WTC11 (cell line): ENCODE measurements at regions not wholly inside any gene's neighbourhood (a gene's known extent, or its start where the extent isn't known, plus 50 kb on each side); places are given as distances from the start of the nearest gene placed in this dataset.

Experiments
- CTCF ChIP-seq: fragments of 200-600 bp; IDR thresholded peaks from 2 replicates; pipeline ENCODE4 v1.8.0; 2022; ENCODE audit warnings: antibody characterized with exemption
- E2F1 ChIP-seq: sonication (generic); formaldehyde crosslinking; IDR thresholded peaks from 2 replicates; pipeline ENCODE4 v1.8.0; 2022; ENCODE audit warnings: mild to moderate bottlenecking, missing genetic modification reagents
- ESRRA ChIP-seq: sonication (generic); formaldehyde crosslinking; IDR thresholded peaks from 2 replicates; pipeline ENCODE4 v1.8.1; 2022; ENCODE audit warnings: mild to moderate bottlenecking, missing genetic modification reagents, borderline replicate concordance
- FOXK1 ChIP-seq: sonication (generic); formaldehyde crosslinking; IDR thresholded peaks from 2 replicates; pipeline ENCODE4 v1.8.0; 2022; ENCODE audit warnings: mild to moderate bottlenecking, moderate library complexity, missing genetic modification reagents
- IRF2 ChIP-seq: sonication (generic); formaldehyde crosslinking; IDR thresholded peaks from 2 replicates; pipeline ENCODE4 v1.8.0; 2022; ENCODE audit warnings: low read depth, missing genetic modification reagents, borderline replicate concordance
- NFE2L1 ChIP-seq: sonication (generic); formaldehyde crosslinking; IDR thresholded peaks from 2 replicates; pipeline ENCODE4 v1.8.1; 2023; ENCODE audit warnings: missing genetic modification reagents
- NR1H2 ChIP-seq: sonication (generic); formaldehyde crosslinking; IDR thresholded peaks from 2 replicates; pipeline ENCODE4 v1.9.0; 2021; ENCODE audit warnings: mild to moderate bottlenecking, moderate library complexity, missing genetic modification reagents
- PREB ChIP-seq: sonication (generic); formaldehyde crosslinking; IDR thresholded peaks from 2 replicates; pipeline ENCODE4 v1.8.1; 2022; ENCODE audit warnings: mild to moderate bottlenecking, missing genetic modification reagents, moderate library complexity, borderline replicate concordance
- SMAD4 ChIP-seq: sonication (generic); formaldehyde crosslinking; IDR thresholded peaks from 2 replicates; pipeline ENCODE4 v1.8.0; 2022; ENCODE audit warnings: mild to moderate bottlenecking, missing genetic modification reagents
- SP1 ChIP-seq: sonication (generic); formaldehyde crosslinking; conservative IDR thresholded peaks from 2 replicates; pipeline ENCODE4 v1.8.1; 2022; ENCODE audit warnings: missing genetic modification reagents
- ZNF532 ChIP-seq: fragments of 250-450 bp; sonication (Bioruptor Pico); IDR thresholded peaks from 2 replicates; pipeline ENCODE4 v1.9.0; 2021; ENCODE audit warnings: mild to moderate bottlenecking, borderline replicate concordance
- TF ChIP-seq, protein P1 (sequence below): sonication (generic); formaldehyde crosslinking; IDR thresholded peaks from 2 replicates; pipeline ENCODE4 v1.8.0; 2022; ENCODE audit warnings: mild to moderate bottlenecking, missing genetic modification reagents
- TF ChIP-seq, protein P2 (sequence below): sonication (generic); formaldehyde crosslinking; conservative IDR thresholded peaks from 2 replicates; pipeline ENCODE4 v1.8.1; 2022; ENCODE audit warnings: mild to moderate bottlenecking, missing genetic modification reagents

DNA sequence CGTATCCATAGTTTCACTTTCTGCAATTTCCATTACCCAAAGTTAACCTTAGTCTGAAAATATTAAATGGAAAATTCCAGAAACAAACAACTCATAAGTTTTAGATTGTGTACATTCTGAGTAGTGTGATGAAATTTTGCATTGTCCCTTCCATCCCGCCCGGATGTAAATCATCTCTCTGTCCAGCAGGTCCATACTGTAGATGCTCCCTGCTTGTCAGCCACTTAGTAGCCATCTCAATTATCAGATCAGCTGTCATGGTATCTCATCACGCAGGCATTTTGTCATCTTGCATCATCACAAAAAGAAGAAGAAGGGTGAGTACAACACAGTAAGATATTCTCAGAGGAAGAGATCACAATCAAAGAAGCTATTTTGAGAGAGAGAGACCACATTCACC lies 185.0 kb upstream of the STK17B start:
- no peak for TF ChIP-seq E2F1 (CRISPR knock-in tag)
- no peak for TF ChIP-seq CTCF
- TF ChIP-seq NFE2L1, result no peak
- no peak for TF ChIP-seq ESRRA (CRISPR knock-in tag)
- no peak for TF ChIP-seq SP1 (CRISPR knock-in tag)
- TF ChIP-seq, protein P1, sequence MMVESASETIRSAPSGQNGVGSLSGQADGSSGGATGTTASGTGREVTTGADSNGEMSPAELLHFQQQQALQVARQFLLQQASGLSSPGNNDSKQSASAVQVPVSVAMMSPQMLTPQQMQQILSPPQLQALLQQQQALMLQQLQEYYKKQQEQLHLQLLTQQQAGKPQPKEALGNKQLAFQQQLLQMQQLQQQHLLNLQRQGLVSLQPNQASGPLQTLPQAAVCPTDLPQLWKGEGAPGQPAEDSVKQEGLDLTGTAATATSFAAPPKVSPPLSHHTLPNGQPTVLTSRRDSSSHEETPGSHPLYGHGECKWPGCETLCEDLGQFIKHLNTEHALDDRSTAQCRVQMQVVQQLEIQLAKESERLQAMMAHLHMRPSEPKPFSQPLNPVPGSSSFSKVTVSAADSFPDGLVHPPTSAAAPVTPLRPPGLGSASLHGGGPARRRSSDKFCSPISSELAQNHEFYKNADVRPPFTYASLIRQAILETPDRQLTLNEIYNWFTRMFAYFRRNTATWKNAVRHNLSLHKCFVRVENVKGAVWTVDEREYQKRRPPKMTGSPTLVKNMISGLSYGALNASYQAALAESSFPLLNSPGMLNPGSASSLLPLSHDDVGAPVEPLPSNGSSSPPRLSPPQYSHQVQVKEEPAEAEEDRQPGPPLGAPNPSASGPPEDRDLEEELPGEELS (CRISPR knock-in tag), result no peak
- TF ChIP-seq IRF2, result no peak
- TF ChIP-seq SMAD4 (CRISPR knock-in tag), result no peak
- TF ChIP-seq ZNF532 (CRISPR knock-in tag), result no peak
- TF ChIP-seq FOXK1 (CRISPR knock-in tag), result no peak
- no peak for TF ChIP-seq PREB (CRISPR knock-in tag)
- TF ChIP-seq, protein P2, sequence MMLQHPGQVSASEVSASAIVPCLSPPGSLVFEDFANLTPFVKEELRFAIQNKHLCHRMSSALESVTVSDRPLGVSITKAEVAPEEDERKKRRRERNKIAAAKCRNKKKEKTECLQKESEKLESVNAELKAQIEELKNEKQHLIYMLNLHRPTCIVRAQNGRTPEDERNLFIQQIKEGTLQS, result no peak
- no peak for TF ChIP-seq NR1H2 (CRISPR knock-in tag)
